ENCODE measurements at regions not wholly inside any gene's neighbourhood (a gene's known extent, or its start where the extent isn't known, plus 50 kb on each side); places are given as distances from the start of the nearest gene placed in this dataset.

- no peak for DNase-seq (ENCODE audit: low read depth in 4 of 4, low spot score in 2 of 4)
Measured at GRCh38 chr6:148182378-148182777, 160.3 kb upstream of the SASH1 start.

GRCh38 chr6:148183776-148184175 lies 158.9 kb upstream of the SASH1 start:
- DNase-seq (ENCODE audit: low read depth in 4 of 4, low spot score in 2 of 4), result no peak

- DNase-seq (ENCODE audit: low read depth in 4 of 4, low spot score in 2 of 4), result no peak
Measured at GRCh38 chr6:148186916-148187315, 155.7 kb upstream of the SASH1 start.

GRCh38 chr6:148192310-148192709 lies 150.3 kb upstream of the SASH1 start:
- DNase-seq (ENCODE audit: low read depth in 4 of 4, low spot score in 2 of 4), result no peak

GRCh38 chr6:148193063-148193680 lies 149.5 kb upstream of the SASH1 start:
- peak in 1 of 4 donors; percentile 7 for DNase-seq (ENCODE audit: low read depth in 4 of 4, low spot score in 2 of 4)

- DNase-seq (ENCODE audit: low read depth in 4 of 4, low spot score in 2 of 4), result no peak
Measured at GRCh38 chr6:148195511-148195910, 147.1 kb upstream of the SASH1 start.

GRCh38 chr6:148199584-148199983 lies 143.1 kb upstream of the SASH1 start:
- DNase-seq (ENCODE audit: low read depth in 4 of 4, low spot score in 2 of 4), result no peak

GRCh38 chr6:148200293-148200692 lies 142.3 kb upstream of the SASH1 start:
- no peak for DNase-seq (ENCODE audit: low read depth in 4 of 4, low spot score in 2 of 4)

GRCh38 chr6:148200781-148201180 lies 141.9 kb upstream of the SASH1 start:
- DNase-seq (ENCODE audit: low read depth in 4 of 4, low spot score in 2 of 4), result no peak

GRCh38 chr6:148203281-148203925 lies 139.2 kb upstream of the SASH1 start:
- DNase-seq (ENCODE audit: low read depth in 4 of 4, low spot score in 2 of 4), result no peak

- no peak for DNase-seq (ENCODE audit: low read depth in 4 of 4, low spot score in 2 of 4)
Measured at GRCh38 chr6:148203970-148204369, 138.7 kb upstream of the SASH1 start.

- no peak for DNase-seq (ENCODE audit: low read depth in 4 of 4, low spot score in 2 of 4)
Measured at GRCh38 chr6:148208298-148208697, 134.3 kb upstream of the SASH1 start.

GRCh38 chr6:148211777-148212324 lies 130.8 kb upstream of the SASH1 start:
- DNase-seq (ENCODE audit: low read depth in 4 of 4, low spot score in 2 of 4), result no peak

- no peak for DNase-seq (ENCODE audit: low read depth in 4 of 4, low spot score in 2 of 4)
Measured at GRCh38 chr6:148212366-148212765, 130.3 kb upstream of the SASH1 start.

- DNase-seq (ENCODE audit: low read depth in 4 of 4, low spot score in 2 of 4), result no peak
Measured at GRCh38 chr6:148213366-148213765, 129.3 kb upstream of the SASH1 start.

GRCh38 chr6:148214667-148215066 lies 128.0 kb upstream of the SASH1 start:
- no peak for DNase-seq (ENCODE audit: low read depth in 4 of 4, low spot score in 2 of 4)

- DNase-seq (ENCODE audit: low read depth in 4 of 4, low spot score in 2 of 4), result no peak
Measured at GRCh38 chr6:148217051-148217450, 125.6 kb upstream of the SASH1 start.

GRCh38 chr6:148217921-148218320 lies 124.7 kb upstream of the SASH1 start:
- no peak for DNase-seq (ENCODE audit: low read depth in 4 of 4, low spot score in 2 of 4)

- no peak for DNase-seq (ENCODE audit: low read depth in 4 of 4, low spot score in 2 of 4)
Measured at GRCh38 chr6:148218542-148219258, 123.9 kb upstream of the SASH1 start.

- no peak for DNase-seq (ENCODE audit: low read depth in 4 of 4, low spot score in 2 of 4)
Measured at GRCh38 chr6:148221196-148221979, 121.2 kb upstream of the SASH1 start.

- no peak for DNase-seq (ENCODE audit: low read depth in 4 of 4, low spot score in 2 of 4)
Measured at GRCh38 chr6:148222376-148222775, 120.3 kb upstream of the SASH1 start.

Data from left renal cortex interstitium (tissue), 4 donors.